Femur (tissue), 1 donor: ENCODE measurements at regions not wholly inside any gene's neighbourhood (a gene's known extent, or its start where the extent isn't known, plus 50 kb on each side); places are given as distances from the start of the nearest gene placed in this dataset.

Source experiments
- DNase-seq: peaks from one replicate; pipeline ENCODE4 v3.0.0-alpha.2; 2017

DNA sequence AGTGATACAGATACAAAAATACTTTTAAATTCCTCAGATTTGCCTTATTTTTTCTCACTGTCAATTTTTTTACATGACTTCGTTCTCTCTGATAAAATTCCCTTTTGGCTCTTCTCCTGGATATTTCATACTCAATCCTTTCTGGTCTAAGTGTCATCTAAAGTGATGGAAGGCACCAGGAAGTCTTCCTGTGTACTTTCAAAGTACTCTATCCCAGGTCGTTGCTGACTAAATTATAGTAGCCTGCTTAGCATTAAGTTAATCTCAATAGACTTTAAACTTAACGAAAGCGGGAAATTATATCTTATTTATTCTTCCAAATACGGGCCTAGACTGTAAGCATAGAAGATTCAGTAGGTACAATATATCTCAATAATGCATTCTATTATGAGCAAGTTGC, 67.8 kb downstream of the CASP12 start:
- DNase-seq: no peak

DNA sequence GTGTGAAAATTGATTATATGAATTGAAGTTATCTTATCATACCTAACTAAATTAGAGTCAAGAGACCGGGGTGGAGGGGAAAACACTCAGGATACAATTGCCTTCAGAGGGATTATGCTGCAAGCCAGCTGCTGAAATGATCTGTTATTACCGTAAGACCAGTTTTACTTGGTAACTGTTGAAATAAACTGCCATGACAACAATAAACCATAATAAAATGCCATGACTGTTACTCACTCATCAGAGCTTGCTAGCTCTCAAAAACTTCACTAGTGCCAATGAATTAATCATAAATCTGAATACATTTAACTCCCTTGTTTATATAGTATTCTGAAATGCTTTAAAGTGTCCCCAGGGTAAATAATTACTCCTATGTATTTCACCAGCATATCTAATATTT, 68.2 kb downstream of the CASP12 start:
- no peak for DNase-seq

DNA sequence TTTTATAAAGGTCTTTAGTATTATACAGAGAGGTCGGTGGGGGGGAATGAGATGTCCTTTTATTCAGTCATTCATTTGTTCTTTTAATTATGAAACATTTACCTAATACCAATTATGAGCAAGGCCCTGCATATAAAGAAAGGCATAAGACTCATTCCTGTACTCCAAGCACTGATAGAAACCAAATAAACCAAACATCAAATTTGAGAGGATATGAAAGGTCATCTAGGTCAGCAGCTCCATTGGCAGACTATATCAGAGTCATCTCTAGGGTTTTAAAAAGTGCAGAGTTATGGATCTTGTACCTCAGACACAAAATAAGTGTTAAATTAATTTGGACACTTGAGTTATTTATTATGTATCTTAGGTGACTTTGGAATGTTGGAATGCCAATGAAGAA, 71.5 kb downstream of the CASP12 start:
- no peak for DNase-seq

DNA sequence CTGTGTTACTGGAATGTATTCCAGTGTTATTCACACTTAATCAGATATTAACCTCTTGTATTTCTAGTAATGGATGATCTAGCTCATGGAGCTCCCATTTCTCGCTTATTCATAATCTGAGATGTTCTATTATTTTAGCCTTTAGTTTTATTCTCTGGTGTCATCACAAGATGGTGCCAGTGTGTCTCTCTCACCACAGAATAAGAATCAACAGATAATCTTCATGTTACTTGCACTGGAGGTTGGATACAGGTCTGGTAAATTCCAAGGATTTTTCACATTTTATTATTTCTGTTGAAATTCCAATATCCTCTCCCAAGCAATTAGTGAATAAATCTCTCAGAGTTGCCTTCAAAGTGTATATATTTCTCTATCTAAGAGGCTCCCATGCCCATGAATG, 74.6 kb downstream of the CASP12 start:
- no peak for DNase-seq

DNA sequence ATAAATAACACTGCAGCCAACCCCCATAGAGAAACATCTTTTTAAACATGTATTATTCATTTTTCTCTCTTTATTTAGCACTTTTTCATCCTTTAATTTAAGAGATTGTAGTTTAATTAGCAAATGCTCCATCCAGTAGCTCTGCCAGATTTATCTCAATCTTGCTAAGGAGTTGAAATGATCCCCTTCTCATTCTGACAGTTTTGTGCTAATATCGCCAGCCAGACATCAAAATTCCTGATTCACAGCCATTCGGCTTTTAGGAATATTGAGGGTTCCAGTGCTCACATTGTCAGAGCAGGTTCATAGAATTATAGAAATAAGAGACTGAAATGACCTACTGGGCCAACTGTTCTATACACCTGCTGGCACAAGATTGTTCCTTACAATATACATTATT, 77.8 kb downstream of the CASP12 start:
- DNase-seq: no peak

DNA sequence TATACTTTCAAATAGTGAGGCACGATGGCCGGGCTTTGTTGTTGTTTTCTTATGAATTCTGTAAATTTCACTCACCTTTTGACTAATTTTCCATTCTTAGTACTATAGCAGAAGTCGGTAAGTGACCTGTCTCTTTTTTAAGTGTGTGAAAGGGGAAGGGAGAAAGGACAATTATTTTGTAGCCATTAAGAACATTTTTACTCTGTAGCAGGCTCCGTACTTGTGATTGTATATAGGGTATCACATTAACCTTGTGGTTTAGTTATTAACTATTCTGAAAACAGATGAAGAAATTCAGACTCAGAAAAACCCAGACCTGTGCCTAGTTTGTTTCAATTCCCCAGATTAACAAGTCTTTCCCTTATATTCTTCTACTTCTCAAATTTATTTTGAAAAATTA, 78.7 kb downstream of the CASP12 start:
- no peak for DNase-seq

DNA sequence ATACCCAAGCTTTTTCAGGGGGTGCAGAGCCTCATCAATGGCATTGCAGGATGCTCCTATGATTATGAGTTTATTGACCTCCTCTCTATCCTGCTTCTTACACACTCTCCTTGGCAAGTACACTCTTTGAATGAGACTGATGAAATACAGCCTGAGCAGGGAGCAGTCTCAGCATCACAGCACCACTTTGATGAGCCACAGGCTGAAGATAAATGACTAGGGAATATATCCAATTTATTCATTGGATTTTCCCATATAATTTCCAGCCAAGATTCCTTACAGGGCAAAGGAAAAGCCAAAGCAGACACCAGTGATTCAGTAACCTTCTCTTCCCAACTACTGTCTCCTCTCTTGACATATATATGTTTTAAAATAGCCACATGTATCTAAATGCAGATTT, 79.2 kb downstream of the CASP12 start:
- no peak for DNase-seq

DNA sequence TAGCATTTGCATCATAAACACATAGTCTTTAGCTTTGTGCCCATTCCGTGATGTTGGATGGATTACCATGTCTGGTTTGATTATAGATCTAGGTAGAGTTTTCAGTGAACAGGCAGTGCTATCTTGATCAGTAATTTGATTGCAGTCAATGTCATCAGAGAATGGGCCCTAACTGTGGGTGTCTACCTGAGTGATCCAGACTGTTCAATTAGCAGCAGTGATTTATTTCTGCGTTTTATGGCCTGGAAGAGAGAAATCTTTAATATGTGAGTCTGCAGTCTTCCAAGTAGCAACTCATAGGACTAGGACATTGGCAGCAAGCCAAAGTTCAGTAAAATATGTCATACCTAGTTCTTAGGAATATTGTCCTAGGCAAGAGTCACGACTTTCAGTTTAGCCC, 80.3 kb downstream of the CASP12 start:
- DNase-seq: no peak

DNA sequence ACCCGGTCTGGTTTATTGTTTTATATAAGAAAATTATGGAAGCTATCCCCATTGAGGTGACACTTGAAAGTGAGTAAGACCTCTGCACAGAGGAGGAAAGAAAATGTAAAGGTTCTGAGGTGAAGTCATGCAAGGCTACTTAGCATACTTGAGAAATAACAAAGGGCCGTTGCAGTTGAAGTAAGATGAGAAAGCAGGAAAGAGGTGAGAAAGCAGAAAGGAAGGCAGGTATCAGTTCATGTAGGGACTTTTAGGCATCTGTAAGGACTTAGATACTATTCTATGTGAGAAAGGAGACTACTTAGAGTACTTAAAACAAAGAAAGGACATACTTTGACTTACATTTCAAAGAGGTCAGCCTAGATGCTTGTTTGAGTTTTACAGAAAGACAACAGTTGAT, 84.7 kb downstream of the CASP12 start:
- no peak for DNase-seq

DNA sequence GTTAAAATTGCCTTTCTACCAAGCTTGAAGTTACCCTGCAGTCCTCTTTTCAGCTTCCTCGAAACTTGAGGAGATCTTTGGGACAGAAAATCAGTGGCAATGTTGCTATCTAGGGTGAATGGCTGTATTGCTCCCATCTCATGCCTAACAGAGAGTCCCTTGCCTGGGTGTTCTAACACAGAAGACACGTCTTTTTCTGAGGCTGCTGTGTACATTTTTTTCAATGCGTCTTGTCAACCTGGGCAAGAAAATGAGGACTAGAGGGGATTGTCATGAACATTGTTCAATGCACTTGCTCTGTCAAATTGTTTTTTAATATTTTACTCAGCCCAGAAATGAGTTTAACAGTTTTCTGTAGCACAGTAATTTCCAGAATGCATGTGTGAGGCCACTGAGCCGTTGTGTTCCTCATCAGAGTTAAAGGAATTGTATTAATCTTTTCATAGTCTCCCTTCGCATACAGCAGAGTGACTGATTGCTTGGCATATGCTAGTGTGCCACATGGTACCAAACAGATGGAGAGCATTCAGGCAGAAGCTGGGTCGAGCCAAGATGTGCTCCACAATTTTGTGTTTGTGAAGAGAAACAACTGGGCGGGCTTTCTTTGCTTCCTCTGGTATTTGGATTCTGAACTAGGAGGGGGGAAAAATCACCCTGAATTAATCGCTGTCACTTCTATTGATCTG, 86.0 kb downstream of the CASP12 start:
- DNase-seq: no peak

DNA sequence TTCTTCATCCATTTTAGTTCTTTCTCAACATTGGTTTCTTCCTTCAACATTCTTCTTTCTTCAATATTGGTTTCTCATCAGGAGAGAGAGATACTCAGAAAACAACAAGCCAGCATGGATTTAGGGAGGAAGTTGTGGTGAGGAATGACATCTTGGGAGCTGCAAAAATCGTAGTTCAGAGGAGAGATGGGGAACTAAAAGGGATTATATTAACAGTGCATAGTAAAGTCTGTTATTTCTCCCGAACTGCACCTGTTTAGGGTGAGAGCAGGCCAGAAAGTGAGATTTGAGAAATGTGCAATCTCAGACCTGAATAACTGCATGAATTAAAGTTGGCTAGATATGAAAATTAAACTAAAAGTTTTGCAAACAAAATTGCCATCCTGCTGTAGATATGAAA, 94.5 kb downstream of the CASP12 start:
- DNase-seq: no peak

DNA sequence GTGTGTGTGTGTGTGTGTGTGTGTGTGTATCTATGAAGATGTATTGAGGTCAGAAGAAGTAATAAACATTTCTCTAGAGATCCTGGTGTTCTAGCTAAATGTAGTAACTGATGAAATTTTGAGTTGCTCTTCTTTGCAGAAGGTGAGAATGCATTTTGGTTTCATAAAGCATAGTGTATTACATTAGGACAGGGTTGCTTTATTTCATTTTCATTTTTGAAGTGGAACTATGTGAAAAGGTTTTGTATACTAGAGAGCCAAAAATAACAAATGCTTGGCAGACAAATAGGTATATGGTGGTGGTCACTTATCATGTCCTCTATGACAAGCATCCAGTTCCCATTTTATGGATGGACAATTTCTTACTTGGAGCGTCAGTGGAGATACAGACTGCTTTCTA, 99.0 kb downstream of the CASP12 start:
- DNase-seq: no peak

DNA sequence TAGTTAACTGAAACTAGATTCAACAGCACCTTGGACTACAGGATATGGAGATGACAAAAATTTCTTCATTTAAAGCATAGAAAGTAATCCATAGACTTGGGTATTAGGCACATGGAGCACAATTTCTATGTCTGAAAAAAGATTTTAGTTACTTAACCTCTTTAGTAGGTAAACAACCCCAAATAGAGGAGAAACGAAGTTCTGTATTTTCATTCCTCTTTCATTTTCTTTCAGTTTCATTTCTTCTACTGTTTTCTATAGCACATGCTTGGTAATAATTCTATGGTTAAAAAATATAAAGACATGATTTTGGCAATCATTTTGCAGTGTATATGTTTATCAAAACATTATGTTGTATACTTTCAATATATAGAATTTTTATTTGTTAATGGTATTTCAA, 99.5 kb downstream of the CASP12 start:
- no peak for DNase-seq

DNA sequence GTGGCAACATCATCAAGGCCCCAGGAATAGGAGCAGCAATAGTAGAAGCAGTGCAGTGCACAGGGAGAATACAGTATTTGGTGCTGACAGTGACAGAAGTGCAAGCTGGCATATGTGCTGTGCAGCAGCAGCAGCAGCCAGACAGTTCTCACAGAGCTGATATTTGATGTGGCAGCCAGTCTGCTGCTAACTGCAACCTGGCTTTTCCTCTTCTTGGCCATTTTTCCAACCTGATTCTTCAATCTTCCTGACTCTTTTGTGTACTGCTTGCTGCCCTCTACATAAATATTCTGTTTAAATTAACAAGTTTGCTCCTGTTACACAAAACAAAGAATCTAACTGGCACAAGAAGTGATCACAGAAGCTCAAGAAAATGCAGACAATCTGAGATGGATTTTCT, 102.0 kb downstream of the CASP12 start:
- no peak for DNase-seq

DNA sequence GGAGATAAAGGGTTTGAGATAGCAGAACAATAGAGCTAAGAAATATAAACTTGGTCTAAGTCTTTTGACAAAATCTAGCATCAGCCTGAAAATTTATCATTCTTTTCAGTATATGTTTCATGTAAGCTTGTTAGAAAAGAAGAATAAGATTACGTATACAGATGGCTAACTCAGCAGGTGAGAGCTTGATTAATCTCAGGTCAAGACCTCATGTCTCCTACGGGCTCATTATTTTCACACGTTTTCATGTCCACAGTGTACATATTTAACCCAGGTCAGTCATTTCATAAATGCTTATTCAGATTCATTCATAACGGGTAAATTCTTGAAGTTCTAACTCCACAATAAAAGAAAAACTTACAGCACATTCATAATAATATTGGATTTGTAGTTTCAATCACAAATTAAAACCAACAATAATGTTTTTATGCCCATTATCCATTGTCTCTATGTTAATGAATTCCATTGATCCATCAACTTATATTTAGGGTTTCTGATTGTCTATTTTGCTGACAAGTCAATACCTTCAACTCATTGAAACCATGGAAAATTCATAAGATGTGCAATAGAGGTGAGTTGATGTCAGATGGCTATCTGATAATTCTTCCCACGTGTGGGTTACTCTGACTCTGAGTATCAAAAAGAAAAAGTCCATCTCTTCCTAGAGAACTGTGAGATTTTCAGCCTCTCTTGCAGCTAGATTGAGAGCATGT, 102.6 kb downstream of the CASP12 start:
- DNase-seq: no peak

DNA sequence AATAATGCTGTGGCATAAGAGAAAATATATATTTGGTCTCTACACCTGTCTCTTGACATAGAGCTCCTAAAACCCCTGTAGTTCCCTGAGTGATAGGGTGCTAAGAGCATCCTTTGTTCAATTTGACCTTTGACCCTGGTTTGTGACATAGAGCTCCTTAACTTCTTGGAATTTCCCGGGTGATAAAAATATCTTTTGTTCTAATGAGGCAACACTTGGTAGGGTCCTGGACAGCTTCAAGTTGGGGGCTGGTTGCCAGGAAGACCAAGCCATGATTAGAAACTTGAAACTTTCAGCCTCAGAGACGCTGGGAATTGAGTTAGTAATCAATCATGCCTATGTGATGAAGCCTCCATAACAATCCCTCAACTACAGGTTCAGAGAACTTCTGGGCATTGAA, 105.4 kb downstream of the CASP12 start:
- no peak for DNase-seq

DNA sequence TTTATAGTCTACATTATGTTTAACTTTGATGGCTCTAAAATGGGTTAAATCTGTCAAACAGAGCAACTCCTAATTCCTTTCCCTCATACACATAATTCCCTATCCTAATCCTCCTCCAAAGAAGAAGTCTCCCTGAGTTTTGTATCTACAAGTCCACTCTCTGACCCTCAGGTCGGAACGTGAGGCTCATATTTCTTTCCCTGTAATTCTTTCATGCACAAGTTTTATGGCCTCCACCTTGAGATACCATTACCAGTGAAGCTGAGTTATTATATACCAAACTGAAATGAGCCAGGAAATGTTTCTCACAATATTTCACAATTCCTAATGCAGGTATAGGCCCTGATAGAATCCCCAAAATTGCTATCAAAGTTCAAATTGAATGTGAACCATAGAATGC, 106.4 kb downstream of the CASP12 start:
- no peak for DNase-seq

DNA sequence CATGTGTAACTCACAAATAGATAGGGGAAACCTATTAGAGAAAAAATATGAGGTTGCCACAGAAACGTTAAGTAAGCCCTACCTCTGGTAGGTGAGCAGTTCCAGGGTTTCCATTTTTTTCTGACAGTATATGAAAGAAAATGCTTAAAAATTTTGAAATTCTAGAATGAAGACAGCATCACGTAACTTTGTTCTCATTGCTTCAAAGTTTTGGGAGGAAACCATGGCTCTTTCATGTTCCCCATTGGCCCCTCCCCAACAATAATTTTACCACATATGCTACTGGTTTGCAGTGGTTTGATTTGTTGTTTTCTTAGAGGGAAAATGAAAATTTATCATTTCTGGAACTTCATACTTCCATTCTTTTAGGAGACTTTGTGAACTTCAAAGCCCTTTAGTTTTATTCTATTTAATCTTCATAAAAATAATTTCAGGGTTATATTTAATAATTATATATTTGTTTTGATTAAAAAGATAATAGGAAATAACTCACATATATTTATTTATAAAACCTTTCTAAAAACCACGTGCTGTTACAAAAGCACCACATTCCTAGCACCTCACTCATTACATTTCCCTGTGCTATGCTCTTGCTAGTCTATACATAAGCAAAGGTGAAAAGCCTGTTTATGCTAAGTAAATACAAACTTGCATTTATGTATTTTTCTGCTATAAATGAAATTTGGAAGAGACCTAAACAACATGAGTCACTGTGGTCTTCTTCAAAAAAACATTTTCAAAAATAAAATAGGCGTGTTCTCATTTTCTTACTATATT, 113.4 kb downstream of the CASP12 start:
- no peak for DNase-seq

DNA sequence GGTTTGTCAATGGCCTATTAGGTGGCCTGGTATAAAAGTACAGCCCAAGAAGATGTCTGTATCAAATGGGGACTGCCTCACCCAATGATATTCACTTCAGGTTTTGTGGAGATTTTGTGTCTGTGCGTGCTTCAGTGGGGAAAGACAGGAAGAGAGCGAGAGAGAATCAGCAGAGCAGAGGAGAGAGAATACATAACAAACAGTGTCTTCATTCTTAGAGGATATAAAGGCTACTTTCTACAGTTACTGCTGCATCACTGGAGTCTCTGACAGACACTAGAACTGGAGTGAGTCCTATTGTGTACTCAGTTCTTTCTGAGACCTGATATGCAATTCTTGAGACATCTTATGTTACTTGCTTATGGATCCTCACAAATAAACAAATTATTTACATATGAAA, 115.0 kb downstream of the CASP12 start:
- no peak for DNase-seq

DNA sequence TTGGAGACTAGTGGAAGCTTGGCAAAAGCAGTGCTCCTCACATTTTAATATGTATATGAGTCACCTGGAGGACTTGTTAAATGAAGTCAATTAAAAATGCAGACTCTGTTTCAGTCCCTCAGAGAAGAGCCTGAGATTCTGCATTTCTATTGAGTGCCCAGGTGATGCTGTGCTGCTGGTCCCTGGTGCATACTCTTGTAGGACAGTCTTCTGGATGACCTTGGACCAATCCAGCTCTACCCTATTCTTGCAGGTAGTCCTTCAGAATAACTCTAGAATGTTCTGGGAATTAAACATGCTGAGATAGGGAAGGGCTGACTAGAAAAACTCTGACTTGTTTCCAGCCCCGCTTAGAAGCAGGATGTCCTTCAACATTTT, 115.9 kb downstream of the CASP12 start:
- DNase-seq: no peak

DNA sequence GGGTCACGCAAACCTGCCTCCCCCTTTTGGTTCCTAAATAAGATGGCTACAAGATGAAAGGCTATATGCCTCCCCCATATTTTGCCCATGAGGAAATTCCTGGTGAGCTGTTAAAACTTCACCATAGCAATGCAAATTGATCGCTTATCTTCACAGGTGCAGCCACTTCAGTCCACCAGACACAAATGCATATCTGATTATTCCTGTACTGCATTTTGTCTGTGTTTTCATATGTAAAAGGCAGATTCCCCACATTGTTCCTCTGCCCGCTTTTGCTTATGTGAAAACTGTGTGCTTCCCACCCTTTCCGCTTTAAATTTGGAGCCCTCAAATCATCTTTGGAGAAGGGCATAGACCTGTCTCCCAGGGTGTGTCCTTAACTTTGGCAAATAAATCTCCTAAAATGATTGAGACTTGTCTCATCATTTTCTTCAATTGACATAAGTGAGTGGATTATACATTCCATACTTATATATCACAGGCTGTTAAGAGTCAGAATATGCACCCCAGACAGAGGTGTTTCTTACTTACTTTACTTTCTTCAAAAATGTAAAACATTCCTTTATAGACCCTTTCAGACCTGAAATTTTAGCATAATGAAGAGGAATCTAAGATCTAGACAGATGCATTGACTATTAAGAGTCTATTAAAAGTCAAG, 116.4 kb downstream of the CASP12 start:
- DNase-seq: no peak

DNA sequence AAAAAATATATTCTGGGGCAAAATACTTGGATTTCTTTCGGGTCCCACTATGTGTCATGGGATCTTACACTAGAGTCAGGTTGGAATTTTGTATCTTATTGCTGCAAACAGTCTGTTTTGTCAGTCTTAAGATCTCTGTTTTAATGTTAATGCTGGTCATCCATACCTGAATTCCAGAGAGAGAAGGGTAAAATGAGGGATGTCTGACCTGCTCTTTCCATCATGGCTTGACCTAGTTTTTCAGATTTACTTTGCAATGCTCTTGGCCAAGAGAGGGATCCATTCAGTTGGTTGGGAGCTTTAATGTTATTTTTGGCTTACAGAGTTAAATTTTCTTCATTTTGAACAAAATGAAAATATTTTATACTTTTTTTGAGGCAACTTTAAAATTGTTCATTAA, 117.2 kb downstream of the CASP12 start:
- no peak for DNase-seq

DNA sequence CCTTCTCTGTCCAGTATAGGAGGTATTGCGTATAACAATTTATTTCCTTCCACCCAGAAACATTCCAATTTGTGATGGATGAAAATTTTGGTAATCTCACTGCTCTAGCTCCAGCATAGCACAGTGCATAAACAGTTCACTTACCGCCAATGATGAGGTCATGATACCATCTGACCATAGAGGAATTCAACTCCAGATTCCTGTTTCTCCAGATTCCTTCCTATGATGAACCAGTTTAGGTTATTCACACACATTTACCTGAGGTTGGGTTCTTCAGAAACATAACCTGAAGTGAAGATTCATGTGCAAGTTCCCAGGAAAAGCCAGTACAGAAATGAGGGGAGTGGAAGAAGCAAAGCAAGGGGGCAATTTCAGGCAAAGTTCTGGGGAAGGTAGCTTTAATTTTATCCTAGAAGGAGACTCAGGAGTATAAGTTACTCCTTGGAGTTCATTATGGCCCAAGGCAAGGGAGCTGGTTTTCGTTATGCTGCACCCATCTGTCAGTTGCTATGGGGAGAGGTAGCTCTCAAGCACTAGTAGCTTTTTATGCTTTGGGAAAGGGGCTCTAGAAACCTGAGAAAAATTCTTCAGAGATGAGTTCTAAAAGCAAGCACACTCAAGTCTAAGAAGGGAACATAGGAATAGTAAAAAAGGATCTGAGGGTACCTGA, 121.6 kb downstream of the CASP12 start:
- DNase-seq: no peak
